Stimulated activated CD8-positive, alpha-beta memory T cell treated with anti-CD3 and anti-CD28 coated beads, Interleukin-4, amount 100 ng/mL, for 1 hour (primary cell): ENCODE measurements at regions not wholly inside any gene's neighbourhood (a gene's known extent, or its start where the extent isn't known, plus 50 kb on each side); places are given as distances from the start of the nearest gene placed in this dataset.

Source experiments
- DNase-seq, 2 donors: peaks; one replicate each; pipeline ENCODE4 v3.0.0-alpha.2; 2020; ENCODE audit warnings: low read depth in 2 of 2, low spot score in 1 of 2

GRCh38 chr13:22120646-22121045, 449.8 kb downstream of the FGF9 start:
- DNase-seq = no peak

DNA sequence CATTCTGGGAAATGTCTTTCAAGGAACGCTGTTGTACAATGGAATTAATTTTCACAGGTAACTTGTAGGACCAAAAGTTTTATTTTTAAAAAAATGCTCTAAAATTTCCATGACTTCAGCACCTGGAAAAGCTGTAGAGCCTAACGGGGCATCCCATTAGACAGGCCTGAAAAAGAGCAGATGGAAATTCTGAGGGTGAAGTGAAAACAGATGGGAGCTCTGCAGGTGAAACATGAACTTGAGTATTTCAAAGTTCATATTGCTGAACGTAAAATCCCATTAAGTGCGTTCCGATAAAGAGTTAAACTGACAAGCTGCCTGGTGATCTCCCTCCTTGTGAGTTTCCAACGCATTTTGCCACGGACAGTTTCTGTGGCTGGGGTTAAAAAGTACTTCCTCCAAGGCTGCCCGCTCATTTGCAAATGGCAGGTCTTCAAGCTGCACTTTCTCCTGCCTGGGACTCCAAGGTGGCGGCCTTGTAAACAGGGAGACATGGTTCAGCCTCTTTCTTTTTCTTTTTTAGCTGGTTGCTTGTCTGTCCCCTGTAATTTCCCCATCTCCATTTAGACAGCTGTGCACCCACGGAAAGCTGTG, 450.4 kb downstream of the FGF9 start:
- no peak for DNase-seq

DNA sequence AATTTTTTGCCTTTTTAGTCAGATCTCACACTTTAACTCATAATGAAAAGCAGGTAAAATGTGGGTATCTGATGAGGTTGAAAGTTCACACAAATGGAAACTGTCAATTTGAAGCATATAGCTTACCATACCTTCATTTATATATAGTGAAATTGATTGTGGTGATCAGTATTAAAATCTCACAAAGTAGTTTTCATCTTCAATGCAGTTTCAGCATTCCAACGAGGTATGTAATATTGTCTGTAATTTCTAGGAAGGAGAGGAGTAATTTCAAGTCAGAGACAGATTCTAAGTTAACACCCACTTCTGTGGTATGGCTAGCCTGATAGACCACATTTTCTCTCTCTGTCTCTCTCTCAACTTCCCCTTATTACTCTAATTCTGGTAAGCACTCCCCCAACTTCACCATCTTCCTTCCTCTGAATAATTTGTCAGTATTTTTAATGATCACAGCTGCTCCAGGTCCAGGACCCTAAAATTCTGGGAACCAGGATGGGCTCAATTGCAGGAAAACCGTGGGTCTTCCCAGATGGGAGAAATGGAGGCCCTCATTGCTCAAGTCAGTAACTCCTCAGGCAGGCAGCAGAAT, 455.7 kb downstream of the FGF9 start:
- no peak for DNase-seq

GRCh38 chr13:22127277-22128164, 456.6 kb downstream of the FGF9 start:
- no peak for DNase-seq

DNA sequence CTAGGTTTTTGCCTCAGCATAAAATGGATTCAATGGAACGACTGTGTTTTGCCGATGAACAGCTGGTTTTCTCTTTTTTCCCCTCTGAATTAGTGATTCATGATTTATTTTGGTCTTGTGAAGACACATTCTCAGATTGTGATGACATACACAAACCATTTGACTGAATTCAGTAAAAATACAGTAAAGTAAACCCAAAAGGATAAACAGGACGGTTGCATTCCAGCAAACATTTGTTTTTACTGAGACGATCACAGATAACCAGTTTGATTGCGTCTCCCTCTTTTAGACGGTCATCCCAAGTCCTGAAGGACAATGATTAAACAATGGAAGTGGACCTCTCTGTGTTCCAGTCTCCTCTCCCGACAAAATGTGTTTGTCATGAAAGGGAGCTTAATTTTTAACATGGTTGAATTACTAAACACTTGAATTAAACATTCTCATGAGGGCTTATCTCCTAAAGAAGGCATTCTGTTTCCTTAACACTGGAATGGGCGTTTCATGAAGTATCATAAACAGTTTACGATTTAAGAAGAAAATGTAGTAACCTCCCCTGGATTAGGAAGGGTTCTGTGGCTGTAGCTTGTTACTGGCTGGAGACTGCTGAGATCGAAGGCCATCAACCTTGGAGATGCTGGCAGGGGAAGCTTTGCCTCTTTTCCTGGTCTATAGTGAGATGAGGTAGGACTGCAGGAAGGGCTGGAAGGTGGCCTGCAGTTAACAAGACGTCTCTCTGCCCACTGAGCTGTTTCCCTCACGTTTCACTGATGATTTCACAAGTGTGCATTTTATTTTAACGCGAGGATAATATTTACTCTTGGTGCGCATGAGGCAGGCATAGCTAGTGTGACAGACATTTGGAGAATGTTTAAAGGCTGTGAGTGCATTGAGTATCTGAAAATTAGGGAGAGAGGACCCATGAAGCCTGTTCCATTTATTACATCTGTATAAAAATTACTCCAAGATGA, 457.9 kb downstream of the FGF9 start:
- no peak for DNase-seq

- no peak for DNase-seq
Measured at GRCh38 chr13:22130254-22130653, 459.4 kb downstream of the FGF9 start.

GRCh38 chr13:22134261-22134660, 463.4 kb downstream of the FGF9 start:
- DNase-seq = no peak

DNA sequence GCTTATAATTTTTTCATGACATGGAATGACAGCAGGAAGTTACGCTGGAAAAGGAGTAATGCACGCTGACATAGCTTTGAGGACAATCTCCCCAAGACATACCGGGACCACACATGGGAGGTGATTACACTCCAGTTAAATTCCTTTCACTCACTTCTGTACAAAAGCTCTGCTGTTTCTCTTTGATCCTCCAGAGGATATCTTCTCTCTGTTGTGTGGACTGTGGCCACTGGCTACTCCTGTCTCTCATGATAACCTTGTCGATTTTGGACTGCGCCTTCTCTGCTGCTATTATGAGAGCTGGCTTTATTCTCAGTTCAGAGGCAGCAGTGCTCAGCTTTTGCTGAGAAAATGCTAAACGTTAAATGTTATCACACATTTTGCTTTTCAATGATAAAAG, 464.6 kb downstream of the FGF9 start:
- no peak for DNase-seq

DNA sequence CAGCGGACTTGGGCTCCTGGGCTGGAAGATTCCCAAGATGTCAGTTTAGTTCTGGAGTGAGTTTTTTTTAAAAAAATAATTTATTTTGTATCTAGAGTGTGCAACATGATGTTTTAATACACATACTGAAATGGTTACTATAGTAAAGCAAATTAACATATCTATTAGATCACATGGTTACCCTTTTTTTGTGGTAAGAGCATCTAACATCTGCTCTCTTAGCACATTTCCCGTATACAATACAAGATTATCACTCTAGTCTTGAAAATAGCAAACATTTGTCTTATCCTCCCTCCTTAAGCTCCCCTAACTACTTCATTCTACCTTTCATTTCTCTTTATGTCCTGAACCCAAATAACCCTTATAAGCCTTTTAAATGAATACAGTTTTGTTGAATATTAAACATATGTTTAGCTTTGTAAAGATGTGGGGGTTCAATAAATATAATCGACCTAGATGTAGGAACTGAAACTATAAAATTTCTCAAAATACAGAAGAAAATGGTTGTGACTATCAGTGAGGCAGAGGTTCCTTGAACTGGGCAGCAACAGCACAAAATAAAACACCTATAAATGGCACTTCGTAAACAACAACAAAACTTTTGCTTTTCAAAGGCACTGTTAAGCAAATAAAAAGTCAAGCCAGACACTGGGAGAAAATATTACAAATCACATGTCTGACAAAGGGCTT, 466.6 kb downstream of the FGF9 start:
- no peak for DNase-seq

- DNase-seq = no peak
Measured at GRCh38 chr13:22138947-22139346, 468.1 kb downstream of the FGF9 start.

- no peak for DNase-seq
Measured at GRCh38 chr13:22141716-22142115, 470.8 kb downstream of the FGF9 start.

GRCh38 chr13:22143671-22144070, 472.8 kb downstream of the FGF9 start:
- DNase-seq = no peak

DNA sequence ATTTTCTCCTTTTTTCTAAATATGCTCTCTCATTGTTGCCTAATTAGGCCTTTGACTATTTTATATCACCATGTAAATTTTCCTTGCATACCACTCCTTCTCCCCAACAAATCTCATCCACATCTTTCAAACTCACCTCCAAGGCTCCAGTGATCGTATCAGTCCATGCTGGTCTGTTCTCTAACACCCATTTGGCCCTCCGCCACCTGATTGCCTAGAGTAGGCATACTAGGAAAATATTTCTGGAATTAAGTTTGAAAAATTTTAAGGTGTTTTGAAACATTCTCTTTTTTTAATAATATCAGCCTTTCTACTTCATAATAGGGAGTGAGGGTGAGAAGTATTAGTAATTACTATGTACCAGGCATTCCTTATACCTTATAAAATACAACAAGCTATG, 473.9 kb downstream of the FGF9 start:
- DNase-seq = no peak

DNA sequence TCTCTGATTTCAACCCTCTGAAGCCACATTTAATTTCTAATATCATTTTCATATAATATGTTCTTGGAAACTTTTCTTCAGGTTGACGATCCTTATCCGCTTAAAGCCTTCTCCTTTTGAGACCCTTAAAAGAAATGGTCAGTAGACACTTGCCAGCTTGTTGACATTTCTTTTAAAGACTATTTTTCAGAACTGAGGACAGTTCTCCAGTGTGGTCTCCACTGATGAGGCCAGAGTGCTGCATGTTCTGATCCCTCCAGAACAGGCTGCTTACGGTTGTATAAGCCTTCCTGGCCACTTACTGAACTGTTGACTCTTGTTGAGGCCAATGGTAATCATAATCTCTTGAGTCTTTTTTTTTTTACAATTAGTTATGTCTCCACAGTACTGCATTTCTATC, 477.3 kb downstream of the FGF9 start:
- DNase-seq = no peak

DNA sequence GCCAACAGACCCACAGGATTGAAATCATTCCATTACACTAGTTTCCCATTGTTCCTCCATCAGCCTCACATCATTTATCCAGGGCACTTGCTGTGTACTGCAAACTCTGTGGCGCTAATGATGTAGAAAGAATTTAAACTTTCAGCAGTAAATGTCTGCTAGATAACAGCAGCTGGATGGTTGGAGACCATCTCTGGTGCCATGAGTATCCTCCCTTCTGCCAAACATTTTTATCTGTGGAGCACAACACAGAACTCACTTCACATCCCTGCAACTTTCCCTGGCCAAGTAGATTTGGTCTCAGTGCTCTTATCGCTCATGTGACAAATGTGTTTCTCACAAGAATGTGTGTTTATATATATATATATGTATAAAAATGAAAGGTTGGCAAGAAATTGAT, 481.9 kb downstream of the FGF9 start:
- no peak for DNase-seq

GRCh38 chr13:22154041-22154440, 483.2 kb downstream of the FGF9 start:
- no peak for DNase-seq

GRCh38 chr13:22161871-22162270, 491.0 kb downstream of the FGF9 start:
- no peak for DNase-seq

GRCh38 chr13:22162889-22163288, 492.0 kb downstream of the FGF9 start:
- no peak for DNase-seq

DNA sequence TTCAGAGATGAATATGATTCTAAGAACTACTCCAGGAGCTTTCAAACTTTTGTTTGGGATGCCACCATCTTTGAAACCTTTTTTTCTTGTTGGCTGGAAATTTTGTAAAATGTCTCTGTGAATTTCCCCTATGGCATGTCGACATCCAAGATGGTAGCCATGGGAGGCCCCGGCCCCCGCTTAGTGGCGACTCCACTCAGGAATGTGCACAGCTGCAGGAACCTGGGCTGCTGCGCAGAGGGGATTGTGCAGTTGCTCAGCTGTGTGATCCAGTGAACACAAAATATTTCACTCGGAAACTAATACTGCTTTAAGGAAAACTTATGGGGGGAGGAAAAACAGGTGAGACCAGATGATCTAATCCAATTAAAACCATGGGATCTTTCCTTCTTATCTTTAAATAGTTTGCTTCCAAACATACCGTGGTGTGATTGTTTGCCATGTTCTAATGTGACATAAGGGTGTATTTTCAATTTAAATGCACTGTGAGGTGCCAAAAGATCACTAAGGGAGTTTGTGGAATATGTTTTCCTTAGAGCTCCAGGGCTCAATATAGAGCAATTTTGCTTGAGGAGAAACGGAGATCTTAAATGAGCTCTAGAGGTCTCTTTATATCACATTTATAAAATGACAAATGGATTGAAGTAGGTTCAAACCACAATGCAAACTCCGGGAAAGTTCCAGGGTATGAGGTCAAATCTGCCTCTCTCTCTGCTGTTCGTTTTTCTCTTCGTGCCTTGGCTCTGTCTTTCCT, 497.7 kb downstream of the FGF9 start:
- DNase-seq = no peak

GRCh38 chr13:22169473-22169872, 498.6 kb downstream of the FGF9 start:
- DNase-seq = no peak
